HL-60 (cell line): ENCODE measurements at regions not wholly inside any gene's neighbourhood (a gene's known extent, or its start where the extent isn't known, plus 50 kb on each side); places are given as distances from the start of the nearest gene placed in this dataset.

Experiments
- CTCF ChIP-seq: IDR thresholded peaks from one replicate; pipeline ENCODE4 v1.5.1; 2011; ENCODE audit warnings: low read length, control low read depth, inconsistent platforms; ENCODE audit not compliant: insufficient read depth
- GABPA ChIP-seq: IDR thresholded peaks from 2 replicates; pipeline ENCODE4 v1.6.1; 2012; ENCODE audit warnings: low read depth
- POLR2AphosphoS5 ChIP-seq: IDR thresholded peaks from 2 replicates; pipeline ENCODE4 v1.6.1; 2012; ENCODE audit warnings: low read depth
- REST ChIP-seq: IDR thresholded peaks from 2 replicates; pipeline ENCODE4 v1.6.1; 2012; ENCODE audit warnings: low read depth; ENCODE audit not compliant: insufficient replicate concordance

GRCh38 chr7:118109607-118110006 is 74.4 kb upstream of the LSM8 start:
- no peak for TF ChIP-seq CTCF
- no peak for TF ChIP-seq POLR2AphosphoS5
- no peak for TF ChIP-seq GABPA
- no peak for TF ChIP-seq REST
